OCI-LY1 (cell line): ENCODE measurements at regions not wholly inside any gene's neighbourhood (a gene's known extent, or its start where the extent isn't known, plus 50 kb on each side); places are given as distances from the start of the nearest gene placed in this dataset.

ENCODE experiments used
- CTCF ChIP-seq: fragments of 200-600 bp; sonication (generic), shearing (Covaris generic); IDR thresholded peaks from 2 replicates; pipeline ENCODE4 v1.5.1; 2017; ENCODE audit warnings: mild to moderate bottlenecking, antibody characterized with exemption, low read length, moderate library complexity, mixed read lengths
- EZH2 ChIP-seq: fragments of 200-600 bp; sonication (generic), shearing (Covaris generic); IDR thresholded peaks from 2 replicates; pipeline ENCODE4 v1.8.0; 2017; ENCODE audit warnings: borderline replicate concordance, mixed run types, mild to moderate bottlenecking, antibody characterized with exemption, low read length, moderate library complexity, mixed read lengths

GRCh38 chr10:3887885-3888476, 103.0 kb upstream of the KLF6 start:
- TF ChIP-seq CTCF (no peak), EZH2 (no peak)
